Breast epithelium (tissue), 3 donors: ENCODE measurements at regions not wholly inside any gene's neighbourhood (a gene's known extent, or its start where the extent isn't known, plus 50 kb on each side); places are given as distances from the start of the nearest gene placed in this dataset.

ENCODE experiments used
- POLR2A ChIP-seq: fragments of 450-650 bp; IDR thresholded peaks from one replicate; pipeline ENCODE4 v1.6.1; 2016; ENCODE audit warnings: antibody characterized with exemption, mild to moderate bottlenecking, moderate library complexity
- TF ChIP-seq, protein P1 (sequence below), 3 donors: fragments of 450-650 bp; IDR thresholded peaks; one replicate each; pipeline ENCODE4 v1.5.1; 2016 to 2017; ENCODE audit warnings: antibody characterized with exemption in 3 of 3, mild to moderate bottlenecking in 3 of 3, moderate library complexity in 3 of 3

DNA sequence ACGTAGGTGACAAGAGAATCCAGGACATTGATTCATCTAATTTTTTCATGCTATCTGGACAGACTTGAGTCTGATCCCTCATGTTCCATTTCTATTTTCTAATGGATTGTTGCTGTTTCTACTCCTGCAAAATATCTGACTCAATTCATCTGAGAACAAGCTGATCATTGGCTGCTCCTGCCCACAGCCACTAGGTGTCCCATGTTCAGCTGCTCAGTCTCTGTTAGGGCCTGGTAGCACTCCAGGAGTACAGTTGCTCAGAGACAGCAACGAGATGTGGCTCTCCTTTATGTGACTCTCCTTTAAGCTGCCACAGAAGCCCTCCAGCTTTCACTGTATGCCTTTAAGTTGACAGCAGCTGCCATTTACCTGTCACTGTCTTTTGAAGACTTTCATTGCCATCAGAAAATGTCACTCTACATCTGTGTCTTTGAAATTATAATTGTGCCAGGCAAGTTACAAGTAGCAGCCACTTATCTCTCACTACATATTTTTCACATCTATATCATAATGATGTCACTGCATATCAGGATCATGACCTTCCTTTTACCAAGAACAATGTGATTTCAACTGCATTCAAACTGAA lies 1944.2 kb upstream of the NUDT12 start:
- no peak for TF ChIP-seq POLR2A
- TF ChIP-seq, protein P1, sequence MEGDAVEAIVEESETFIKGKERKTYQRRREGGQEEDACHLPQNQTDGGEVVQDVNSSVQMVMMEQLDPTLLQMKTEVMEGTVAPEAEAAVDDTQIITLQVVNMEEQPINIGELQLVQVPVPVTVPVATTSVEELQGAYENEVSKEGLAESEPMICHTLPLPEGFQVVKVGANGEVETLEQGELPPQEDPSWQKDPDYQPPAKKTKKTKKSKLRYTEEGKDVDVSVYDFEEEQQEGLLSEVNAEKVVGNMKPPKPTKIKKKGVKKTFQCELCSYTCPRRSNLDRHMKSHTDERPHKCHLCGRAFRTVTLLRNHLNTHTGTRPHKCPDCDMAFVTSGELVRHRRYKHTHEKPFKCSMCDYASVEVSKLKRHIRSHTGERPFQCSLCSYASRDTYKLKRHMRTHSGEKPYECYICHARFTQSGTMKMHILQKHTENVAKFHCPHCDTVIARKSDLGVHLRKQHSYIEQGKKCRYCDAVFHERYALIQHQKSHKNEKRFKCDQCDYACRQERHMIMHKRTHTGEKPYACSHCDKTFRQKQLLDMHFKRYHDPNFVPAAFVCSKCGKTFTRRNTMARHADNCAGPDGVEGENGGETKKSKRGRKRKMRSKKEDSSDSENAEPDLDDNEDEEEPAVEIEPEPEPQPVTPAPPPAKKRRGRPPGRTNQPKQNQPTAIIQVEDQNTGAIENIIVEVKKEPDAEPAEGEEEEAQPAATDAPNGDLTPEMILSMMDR (IDR thresholded peaks at IDR 0.05): peak in 1 of 3 donors; percentile 17
